HG03469 (cell line): ENCODE measurements at regions not wholly inside any gene's neighbourhood (a gene's known extent, or its start where the extent isn't known, plus 50 kb on each side); places are given as distances from the start of the nearest gene placed in this dataset.
"Not testable (repeated sequence)": the region's sequence is repeated elsewhere in the genome, so short reads cannot be mapped to it uniquely, and the experiment has no call there.

Experiments used
- ATAC-seq: cut with Tn5 transposase; IDR thresholded peaks from one replicate; pipeline ENCODE4 v1.9.1; 2021; ENCODE audit warnings: mild to moderate bottlenecking, moderate library complexity, moderate number of reproducible peaks; ENCODE audit not compliant: unreplicated experiment

DNA sequence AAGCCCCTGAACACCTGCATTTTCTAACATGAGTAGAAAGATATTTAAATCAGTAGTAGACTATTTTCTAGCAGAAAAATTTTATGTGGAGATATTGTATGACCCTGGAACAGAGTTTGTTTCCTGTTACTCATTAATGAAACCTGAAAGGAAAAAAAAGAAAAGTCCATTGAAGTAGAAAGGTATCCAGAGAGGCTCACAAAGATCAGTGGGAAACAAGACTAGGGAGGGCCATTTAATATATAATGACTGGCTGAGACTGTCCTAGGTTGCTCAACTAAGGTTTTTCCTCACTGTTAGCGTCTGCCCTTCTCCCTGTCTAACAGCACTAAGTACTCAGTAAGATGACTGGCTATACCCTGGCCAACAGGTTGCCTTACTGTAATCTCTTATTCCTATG, 788.6 kb downstream of the GLUD2 start:
- ATAC-seq, result no peak

DNA sequence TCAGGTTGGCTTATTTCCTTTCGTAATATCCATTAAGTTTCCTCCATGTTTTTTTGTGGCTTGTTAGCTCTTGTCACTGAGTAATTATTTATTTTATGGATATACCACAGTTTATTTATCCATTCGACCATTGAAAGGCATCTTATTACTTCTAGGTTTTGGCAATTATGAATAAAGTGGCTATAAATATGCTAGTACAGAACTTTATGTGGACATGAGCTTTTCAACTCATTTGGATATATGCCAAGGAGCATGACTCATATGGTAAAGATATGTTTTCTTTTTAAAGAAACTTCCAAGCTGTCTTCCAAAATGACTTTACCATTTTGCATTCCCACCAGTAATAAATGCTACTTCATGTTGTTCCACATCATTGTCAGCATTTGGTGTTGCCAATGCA, 803.6 kb downstream of the GLUD2 start:
- no peak for ATAC-seq

- no peak for ATAC-seq
Measured at GRCh38 chrX:121853762-121854613, 806.6 kb downstream of the GLUD2 start.

- no peak for ATAC-seq
Measured at GRCh38 chrX:121854614-121854911, 807.2 kb downstream of the GLUD2 start.

- ATAC-seq, result no peak
Measured at GRCh38 chrX:121858867-121859647, 811.6 kb downstream of the GLUD2 start.

GRCh38 chrX:121863976-121864375, 816.6 kb downstream of the GLUD2 start:
- no peak for ATAC-seq

GRCh38 chrX:121864561-121864960, 817.2 kb downstream of the GLUD2 start:
- no peak for ATAC-seq

- ATAC-seq, result no peak
Measured at GRCh38 chrX:121869876-121870477, 822.6 kb downstream of the GLUD2 start.

DNA sequence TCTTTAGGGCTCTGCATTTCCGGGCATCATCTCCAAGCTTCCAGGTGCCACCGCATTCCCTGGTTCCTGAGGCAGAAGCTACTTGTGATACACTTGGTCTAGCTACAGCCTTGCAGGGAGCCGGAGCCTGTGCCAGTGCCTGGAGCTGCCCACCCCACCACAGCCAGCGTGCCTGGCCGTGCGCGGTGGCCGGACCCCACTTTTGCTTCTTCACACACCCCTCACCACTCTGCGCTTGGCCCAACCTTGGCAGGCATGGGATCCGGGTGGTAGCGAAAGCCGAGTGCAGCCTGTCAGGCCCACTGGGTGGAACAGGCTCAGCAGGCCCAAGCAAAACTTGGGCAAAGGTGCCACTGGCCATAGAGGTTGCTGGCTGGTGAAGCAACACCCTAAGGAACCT, 823.7 kb downstream of the GLUD2 start:
- no peak for ATAC-seq

- no peak for ATAC-seq
Measured at GRCh38 chrX:121876305-121876704, 828.9 kb downstream of the GLUD2 start.

- ATAC-seq, result not testable (repeated sequence)
Measured at GRCh38 chrX:121877337-121877736, 829.9 kb downstream of the GLUD2 start.

- ATAC-seq, result no peak
Measured at GRCh38 chrX:121886557-121886956, 839.1 kb downstream of the GLUD2 start.

- ATAC-seq, result no peak
Measured at GRCh38 chrX:121894756-121895155, 847.3 kb downstream of the GLUD2 start.

- ATAC-seq, result no peak
Measured at GRCh38 chrX:121902463-121902862, 855.1 kb downstream of the GLUD2 start.

GRCh38 chrX:121903961-121904360, 856.6 kb downstream of the GLUD2 start:
- no peak for ATAC-seq

- no peak for ATAC-seq
Measured at GRCh38 chrX:121921258-121921657, 873.8 kb downstream of the GLUD2 start.

GRCh38 chrX:121931567-121931966, 884.2 kb downstream of the GLUD2 start:
- ATAC-seq, result no peak

GRCh38 chrX:121932688-121933087, 885.3 kb downstream of the GLUD2 start:
- no peak for ATAC-seq

GRCh38 chrX:121949041-121949760, 901.8 kb downstream of the GLUD2 start:
- no peak for ATAC-seq

DNA sequence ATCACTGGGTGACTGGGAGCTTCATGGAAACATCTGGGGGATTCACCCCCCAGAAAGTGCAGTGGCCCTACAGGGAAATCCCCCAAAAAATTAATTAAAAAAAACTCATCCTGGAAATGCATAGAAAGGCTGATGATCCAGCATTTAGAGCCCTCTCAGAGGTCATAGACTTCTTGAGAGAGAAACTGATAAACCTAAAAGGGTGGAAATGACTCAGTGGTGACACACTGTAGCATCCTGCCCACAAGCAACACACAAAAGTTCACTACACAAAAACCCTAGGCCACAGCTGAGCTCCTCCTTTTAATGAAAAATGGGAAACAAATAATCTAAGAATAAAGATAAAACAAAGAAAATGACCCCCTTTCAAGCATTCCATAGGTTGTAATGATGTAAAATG, 911.5 kb downstream of the GLUD2 start:
- no peak for ATAC-seq

GRCh38 chrX:121975671-121976070, 928.3 kb downstream of the GLUD2 start:
- no peak for ATAC-seq
